ENCODE measurements at regions not wholly inside any gene's neighbourhood (a gene's known extent, or its start where the extent isn't known, plus 50 kb on each side); places are given as distances from the start of the nearest gene placed in this dataset.
"Not testable (repeated sequence)": the region's sequence is repeated elsewhere in the genome, so short reads cannot be mapped to it uniquely, and the experiment has no call there.

DNA sequence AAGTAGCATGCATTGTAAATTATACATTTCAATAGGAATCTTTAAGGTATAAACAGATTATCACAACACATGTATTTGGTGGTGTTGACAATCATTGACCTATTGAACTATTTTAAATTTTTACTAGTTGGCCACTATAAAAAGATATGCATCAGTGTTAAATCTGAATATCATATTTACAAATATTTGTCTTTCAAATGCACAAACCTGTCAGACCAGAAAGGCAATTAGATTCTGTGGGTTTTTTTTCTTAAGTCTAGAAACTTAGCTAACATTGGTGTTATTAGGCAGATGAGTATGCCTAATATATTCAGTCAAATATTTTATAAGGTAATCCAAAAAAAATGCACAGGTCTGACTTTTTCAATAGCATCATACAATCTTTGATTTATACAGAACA, 241.4 kb upstream of the DGKB start:
- DNase-seq = no peak

DNA sequence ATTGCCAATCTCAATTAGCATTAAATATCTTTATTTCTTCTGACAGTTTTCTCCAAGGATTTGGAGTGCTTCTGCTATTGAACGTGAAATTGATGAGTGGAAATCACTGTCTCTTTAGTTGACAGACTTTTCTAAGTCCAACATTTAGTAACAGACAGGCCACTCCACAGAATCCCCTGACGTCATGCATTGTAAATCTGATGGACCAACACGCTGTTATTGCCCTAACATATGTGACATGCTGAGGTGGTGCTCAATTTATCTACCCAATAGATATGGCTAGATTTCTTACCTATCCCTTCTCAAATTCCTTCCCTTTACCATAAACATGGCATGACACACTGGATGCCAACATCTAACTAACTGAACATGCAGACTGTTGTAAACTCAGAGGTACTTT, 240.6 kb upstream of the DGKB start:
- DNase-seq = no peak

DNA sequence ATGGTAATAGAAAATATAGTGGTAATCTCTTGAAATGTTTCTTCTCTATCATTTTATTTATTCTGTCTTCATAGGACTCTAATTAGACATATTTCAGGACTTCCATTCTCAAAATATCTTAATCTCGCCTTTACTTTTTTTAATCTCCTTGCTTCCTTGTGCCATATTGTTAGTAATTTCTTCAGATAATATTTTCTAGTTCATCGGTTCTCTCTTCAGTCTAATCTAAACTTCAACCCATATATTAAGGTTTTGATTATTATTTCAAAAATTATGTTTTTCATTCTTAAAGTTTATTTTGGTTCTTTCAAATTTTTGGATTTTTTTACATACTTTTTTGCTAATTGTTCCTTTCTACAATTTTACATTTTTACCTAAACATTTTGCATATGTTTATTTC, 237.9 kb upstream of the DGKB start:
- no peak for DNase-seq

DNA sequence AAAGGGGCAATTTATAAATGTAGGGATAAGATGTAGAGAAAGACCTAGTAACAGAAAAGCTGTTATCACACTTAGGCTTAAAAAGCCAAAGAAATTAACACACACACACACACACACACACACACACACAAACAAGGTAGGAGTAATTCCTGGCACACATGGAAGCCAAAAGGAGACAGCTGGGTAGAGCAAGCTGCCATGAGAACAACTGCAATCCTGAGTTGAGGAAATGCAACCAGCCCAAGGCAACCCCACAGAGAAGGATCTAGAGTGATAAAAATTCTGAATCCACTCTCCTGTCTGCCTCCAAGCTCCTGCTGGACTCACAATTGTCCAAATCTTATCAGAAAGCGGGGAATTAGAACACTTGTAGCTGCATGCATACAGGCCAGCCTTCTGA, 229.1 kb upstream of the DGKB start:
- DNase-seq = no peak

DNA sequence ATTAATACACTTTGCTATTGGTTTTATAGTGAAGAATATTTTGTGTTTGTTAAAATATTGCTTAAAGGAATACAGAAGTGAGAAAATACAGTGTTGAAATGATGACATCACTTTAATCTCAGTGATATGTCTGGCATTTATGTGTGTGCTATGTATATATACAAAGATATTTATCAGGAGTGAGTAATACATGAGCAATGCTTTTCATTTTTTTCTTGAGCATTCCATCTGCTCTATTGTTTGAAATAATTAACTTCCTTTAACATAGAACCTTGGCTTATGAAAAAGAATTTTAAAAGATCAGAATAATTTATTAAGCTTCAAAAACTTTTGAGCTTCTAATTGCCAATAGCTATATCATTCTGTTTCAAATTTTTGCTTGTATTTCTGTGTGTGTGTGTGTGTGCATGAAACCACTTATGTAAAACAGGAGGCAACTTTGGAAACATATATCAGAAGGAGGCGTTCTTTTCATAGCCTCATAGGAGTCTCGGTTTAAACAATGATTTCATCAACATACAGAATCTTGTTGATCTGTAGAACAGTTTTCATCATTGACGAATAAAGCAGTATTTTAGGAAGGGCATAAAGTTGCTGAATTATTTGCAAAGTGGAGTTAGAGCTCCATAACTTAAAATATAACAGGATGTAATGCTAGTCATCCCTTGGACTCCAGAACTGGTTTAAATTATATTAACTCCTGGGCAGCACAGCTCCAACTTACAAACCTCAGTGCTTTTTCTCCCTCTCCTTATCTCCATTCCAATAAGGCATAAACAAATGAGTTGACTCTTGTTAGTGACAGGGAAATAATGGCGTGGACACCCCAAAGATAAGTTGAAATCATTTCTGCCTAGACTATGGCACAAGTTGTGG, 228.4 kb upstream of the DGKB start:
- no peak for DNase-seq

DNA sequence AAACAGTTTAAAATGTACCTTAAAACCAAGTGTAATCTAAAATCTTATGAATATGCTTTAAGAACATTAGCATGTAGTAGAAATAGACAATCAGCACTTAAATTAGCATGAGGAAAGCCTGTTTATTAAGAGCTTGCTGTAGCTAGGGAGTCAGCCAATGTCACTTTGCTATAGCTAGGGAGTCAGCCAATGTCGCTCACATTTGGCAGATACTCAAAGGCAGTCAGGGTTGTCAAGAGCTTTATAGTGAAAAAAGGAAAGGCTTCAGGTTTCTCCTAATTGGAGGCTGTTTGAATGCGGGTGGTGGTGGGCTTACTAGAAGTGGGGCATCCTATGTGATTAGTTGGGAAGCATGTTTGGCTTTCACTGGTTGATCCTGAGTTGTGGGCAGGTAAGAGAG, 226.2 kb upstream of the DGKB start:
- no peak for DNase-seq

DNA sequence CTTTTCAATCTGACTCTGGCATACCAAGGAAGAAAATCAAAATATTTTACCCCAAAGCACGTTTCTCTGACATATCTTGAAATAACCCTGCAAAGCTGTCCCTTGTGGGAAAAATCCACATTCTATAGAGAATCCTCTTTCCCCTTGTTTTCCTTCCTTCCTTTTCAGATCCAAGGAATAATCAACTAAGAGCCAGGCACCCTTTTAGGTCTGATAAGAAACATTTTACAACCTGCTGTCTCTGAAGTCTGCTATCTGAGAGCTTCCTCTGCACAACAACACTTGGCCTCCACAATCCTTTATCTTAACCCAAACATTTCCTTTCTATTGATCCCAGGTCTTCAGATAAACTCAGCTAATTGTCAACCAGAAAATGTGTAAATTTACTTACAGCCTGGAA, 224.1 kb upstream of the DGKB start:
- not testable (repeated sequence) for DNase-seq

DNA sequence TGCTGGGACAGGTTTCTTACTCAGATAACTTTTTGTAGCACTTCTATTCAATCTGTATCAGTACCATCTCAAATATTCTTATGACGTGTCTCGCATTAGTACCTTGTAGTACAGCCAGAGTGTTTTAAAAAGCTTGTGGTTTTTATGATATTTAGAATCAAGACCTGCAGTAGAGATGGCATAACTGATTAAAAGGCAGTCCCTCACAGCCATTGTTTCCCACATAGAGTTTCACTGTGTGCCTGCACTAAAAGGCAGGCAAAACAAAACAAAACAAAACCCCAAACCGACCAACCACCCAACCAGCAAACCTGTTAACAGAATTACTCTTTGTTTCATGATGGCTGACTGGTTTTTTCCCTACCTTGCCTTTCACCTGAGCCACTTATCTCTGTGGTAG, 221.3 kb upstream of the DGKB start:
- DNase-seq = no peak

DNA sequence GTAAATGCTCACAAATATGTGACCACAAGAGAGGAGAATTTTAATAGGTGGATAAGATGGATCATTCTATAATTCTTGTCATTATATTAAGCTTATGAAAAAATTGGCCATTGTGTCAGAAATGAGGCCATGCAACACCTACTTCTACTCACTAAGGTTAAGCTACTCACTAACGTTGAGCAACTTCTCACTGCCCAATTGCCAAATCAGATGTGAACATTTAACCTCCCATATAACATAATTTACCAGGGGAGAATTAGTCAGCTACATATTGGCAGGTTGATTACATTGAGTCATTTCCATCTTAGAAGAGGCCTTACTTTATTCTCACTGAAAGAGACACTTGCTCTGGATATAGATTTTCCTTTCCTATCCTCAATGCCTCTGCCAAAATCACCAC, 211.2 kb upstream of the DGKB start:
- DNase-seq = no peak

DNA sequence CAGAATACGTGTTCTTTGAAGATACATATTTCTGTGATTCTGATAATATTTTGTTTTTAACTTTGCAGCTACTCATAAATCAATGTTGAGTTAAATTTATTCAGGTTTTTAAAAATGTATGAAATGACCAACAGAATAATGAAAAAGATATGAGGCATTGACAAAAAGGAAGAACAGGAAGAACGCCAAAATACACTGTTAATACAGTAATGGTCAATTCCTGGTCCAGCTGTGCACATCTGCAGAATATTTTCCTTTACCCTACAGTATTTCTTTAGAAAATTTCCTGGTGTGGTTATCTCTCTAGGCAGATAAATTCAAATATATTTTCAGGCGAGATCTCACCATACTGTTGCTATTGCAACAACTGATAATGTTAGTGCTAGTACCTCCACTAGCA, 203.2 kb upstream of the DGKB start:
- no peak for DNase-seq

DNA sequence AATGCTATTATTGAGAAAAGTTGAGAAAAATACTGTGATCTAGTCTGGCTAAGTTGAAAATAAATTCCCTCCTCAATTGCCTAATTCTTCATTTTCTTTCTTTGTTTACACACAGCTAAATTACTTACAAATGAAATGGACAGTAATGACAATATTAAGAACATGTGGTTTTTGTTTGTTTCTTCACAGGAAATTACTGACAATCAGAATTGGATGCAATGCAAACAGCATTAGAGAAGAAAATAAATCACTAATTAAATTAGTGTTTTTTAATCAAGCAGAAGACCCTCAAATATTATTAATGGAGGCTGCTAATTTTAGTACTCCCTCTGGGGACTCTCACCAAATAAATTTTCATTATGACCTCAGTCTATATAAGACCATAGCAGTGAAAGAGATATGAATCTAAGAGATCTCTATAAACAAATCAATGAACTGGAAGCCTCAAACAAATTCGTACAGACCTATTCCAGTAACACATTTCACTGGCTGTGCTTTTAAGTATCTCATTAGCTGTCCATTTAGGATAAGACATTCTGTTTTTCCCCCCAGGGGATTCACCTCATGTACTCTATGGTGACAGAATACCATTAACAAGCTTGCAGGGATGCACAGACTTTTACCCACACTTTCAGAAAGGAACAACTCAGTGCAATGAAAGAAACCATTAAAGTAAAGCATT, 202.0 kb upstream of the DGKB start:
- no peak for DNase-seq

DNA sequence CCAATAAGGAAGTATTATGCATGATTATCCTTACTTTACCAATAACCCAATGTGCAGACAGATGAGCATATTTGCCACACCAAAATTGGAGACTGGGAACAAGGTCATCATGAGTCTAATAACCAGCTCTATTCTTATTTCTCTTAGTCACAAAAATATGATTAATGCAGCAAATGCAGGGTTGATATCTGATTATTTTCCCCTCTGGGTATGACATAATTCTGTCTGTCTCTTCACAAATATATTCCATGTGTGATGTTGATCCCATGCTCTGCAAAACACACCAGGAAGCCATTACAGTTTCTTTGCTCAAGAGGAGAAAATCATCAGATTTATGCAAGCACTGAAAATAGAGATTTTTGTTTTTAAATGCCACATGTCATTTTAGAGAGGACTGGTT, 196.5 kb upstream of the DGKB start:
- no peak for DNase-seq

DNA sequence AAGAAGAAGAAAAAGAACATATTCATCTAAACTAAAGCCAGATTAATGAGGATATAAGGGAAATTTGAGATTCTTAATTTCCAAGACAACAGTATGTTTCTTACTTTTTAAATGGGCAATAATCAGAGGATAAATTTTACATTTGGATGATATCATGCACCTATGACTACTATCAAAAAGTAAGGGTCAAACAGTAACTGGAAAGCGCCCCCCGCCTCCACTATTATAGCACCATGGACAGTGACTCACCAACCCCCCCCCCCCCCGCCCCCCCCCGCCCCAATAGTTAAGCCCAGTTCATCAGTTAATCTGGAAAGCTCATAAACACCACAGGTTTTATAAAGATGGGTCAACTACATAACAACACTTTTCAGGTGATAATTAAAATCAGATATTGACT, 194.3 kb upstream of the DGKB start:
- DNase-seq = no peak

DNA sequence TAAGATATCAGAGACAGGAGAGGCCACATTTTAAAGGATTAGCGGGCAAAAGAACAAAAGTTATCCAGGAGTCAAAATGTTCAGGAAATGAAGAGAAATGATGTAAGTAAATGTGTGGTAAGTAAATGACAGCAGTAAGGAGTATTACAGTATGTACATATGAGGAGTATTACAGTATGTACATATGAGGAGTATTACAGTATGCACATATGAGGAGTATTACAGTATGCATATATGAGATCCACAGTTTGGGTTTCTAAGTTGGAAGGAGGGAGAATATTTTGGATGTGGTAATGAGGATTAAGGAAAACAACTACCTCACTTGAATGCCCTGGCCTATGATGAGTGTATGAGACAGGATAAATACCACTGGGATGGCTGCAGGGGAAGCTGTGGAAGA, 192.4 kb upstream of the DGKB start:
- no peak for DNase-seq

DNA sequence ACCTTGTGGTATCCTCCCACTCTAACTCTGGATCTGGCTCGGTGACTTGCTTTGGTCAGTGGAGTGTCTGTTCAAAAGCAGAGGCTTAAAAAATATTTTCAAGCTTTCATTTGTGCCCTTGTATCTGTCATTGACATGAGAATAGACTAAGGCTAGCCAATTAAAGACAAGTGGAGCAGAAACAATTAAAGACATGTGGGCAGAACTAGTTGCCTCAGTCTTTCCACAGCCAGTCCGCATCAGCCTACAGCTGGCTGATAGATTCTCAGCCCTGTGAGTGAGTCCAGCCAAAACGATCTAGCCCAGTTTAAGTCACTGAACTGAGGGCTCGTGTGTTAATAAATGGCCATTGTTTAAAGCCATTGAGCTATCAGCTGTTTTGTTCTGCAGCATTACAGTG, 185.2 kb upstream of the DGKB start:
- no peak for DNase-seq

DNA sequence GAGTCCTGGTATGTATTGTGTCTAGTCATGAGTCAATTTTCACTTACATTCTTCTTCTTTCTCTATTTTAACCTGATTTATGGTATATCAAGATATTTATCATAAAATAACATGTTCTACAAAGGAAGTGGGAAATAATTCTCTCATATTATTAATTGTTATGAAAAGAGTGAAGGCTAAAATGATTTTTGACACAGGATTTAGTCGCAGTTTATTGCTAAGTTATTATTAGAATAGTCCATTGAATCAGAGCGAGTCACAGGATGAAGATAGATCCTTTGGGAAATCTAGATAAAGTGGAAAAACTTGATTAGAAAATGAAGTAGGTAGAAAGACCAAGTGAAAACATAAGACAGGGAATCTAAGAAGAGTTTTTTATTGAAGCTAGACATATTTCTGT, 184.3 kb upstream of the DGKB start:
- no peak for DNase-seq

DNA sequence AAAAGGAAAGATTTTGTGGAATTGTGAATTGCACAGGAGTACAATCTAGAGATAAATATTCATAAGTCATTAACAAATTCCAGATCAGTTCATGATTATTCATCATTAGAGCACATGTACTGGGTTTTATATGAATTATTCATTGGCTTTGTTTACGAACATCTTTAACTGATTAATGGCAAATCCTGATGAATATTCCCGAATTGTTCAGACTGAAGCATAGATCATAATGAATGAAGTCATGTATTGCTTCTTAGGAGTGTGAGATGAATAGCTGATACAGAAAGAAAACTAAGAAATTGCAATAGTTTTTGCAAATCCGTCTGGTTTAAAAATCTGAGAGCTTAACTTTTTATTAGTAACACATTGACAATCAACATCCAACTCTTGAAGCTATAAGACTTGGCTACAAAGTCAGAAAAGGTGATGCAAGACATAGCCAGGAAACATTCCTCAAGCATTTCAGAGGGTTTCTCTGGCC, 183.6 kb upstream of the DGKB start:
- no peak for DNase-seq

DNA sequence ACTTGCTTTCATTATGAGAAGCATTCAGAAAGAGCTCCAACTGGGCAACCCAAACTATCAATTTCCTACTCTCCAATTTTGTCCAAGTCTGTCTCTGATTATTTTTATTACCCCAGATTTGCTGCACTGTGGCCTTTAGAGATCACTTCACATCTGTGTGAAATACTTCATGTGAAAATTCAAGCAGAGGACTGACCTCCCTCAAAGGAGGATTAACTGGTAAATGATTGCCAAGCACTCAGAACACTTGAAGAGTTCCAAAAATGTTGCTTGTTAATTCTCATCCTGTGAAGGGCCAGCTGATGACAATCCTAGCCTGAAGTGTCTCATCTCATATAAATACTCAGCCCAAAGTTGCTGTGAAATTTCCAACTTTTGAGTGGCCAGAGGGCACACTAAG, 182.8 kb upstream of the DGKB start:
- peak; percentile 20 for DNase-seq

DNA sequence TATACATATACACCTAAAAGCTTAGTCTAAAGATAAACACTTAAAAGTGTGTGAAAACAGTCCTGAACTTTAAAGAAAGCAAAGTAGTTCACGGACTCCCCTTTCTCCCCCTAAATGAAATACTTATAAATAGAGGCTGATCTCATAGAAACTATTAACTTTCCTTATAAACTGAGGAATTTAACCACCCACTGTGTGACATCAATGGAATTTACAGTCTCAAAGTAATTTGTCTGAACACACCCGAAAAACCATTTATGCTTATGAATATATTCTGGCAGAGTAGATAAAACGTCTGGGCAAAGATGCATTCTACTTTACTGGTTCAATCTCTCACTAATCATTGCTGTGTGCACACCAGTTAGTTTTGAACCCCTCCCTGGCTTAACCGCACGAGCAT, 181.8 kb upstream of the DGKB start:
- DNase-seq = no peak

DNA sequence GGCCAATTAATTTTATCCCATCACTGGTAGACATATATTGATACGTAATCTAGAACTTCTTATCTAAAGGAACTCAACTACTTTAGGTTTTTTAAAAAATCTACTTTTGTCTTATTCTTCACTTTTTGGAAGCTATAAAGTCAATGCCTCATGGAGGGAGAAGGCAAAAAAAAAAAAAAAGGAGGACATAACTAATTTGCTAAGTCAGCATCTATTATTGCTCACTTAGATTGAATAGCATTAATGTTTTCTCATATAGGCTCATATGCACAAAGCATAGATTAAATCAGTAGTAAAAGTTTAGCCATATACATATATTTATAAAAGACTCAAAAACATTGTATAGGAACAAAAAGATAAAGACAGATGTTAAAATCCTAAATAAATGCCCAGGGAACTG, 179.3 kb upstream of the DGKB start:
- DNase-seq = no peak

DNA sequence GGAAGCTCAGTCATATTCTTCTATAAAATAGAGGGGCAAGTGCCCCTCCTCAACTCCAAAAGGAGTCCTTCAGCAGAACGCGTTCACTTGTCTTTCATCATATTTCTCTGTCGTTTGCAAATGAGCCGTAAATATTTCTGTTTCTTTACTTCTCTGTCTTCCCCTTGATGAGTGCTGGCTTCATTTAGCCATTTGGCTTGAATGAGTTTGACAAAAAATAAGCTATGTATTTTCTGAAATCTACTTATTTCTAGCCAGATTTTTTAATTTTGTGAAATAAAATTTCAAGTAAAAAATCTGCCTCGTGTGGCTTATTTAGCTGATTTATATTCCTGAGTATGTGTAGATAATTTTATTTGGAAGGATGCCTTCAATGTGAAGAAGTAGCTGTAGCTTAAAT, 170.8 kb upstream of the DGKB start:
- DNase-seq = no peak

DNA sequence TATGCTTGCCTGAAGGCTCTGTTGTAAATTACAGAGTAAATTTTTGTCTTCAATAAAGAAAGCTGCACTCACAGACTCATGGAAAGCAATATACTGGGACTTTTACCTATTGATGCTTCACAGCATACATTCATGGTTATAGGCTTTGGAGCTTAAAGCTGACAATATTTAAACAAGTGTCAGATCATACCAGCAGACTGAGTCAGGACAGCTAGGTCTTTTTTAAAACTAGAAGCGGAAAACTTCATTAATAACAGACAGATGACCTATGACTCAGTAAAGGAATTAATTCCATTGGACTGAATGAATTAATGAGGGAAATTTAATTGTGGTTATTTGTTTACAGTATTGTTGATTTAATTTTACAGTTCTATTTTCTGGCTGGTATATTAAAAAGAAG, 165.8 kb upstream of the DGKB start:
- DNase-seq = no peak

DNA sequence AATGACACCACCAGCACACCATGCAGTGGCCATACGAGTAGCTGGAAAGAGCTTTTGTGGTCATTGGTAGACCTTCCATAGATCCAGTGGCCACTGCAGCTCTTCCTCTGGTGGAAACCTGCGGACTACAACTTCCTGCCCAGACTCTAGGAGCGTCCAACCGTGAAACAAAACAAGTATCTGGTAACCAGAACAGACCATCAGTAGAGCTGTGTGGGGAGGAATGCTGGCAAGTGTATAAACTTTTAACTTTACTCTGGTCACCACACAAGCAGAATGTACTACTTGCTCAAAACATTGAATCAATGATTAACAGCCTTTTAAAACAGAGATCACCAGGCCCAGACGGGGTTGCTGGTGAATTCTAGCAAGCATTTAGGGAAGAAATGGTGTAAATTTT, 154.7 kb upstream of the DGKB start:
- DNase-seq = no peak

DNA sequence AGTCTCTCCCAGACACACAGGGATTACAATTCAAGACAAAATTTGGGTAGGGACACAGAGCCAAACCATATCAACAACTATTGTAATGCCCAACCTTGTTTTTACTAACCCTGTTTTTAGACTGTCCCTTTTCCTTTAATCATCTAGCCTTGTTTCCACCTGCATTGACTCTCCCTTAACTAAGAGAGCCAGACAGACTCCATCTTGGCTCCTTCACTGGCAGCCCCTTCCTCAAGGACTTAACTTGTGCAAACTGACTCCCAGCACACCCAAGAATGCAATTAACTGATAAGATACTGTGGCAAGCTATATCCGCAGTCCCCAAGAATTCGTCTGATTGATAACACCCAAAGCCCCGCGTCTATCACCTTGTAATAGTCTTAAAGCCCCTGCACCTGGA, 151.8 kb upstream of the DGKB start:
- not testable (repeated sequence) for DNase-seq

DNA sequence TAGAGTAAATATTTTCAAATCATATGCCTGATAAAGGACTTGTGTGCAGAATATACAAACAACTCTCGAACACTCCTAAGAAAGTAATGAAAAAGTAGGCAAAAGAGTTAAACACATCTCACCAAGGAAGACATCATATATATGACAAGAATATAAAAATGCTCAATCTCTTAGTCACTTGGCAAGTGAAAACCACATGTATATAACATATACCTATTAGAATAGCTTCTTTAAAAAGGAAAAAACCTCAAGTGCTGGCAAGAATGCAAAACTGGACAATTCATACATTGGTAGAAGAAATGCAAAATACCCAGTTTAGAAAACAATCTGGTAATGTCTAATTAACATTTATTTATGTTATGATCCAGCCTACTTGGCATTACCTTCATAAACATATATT, 146.6 kb upstream of the DGKB start:
- no peak for DNase-seq

All from right hindlimb (tissue), 1 donor.